HepG2 (cell line): ENCODE measurements at regions not wholly inside any gene's neighbourhood (a gene's known extent, or its start where the extent isn't known, plus 50 kb on each side); places are given as distances from the start of the nearest gene placed in this dataset.

Experiments used
- ATAC-seq: fragments of 200-7000 bp; cut with Tn5 transposase; 3 replicates; pipeline ENCODE4 v1.9.1; 2020; ENCODE audit warnings: mild to moderate bottlenecking, moderate library complexity
- BruUV-seq: library from RNA; stranded (reverse); fragments of 400-500 nt; replicated peaks from 2 replicates; lab custom pipeline; 2021; lab: Mats Ljungman, UMichigan
- CTCF ChIA-PET: fragments of 300-600 bp; formaldehyde crosslinking; extraction: SDS; loops from one replicate; lab custom pipeline; 2021; ENCODE audit warnings: low total read pairs, inconsistent platforms, low intra/inter-chr PET ratio; lab: Yijun Ruan, JAX
- POLR2A ChIA-PET: fragments of 350-600 bp; sonication (Branson Sonifier 250); formaldehyde crosslinking; loops from one replicate; lab custom pipeline; 2020; ENCODE audit warnings: antibody characterized with exemption, inconsistent platforms; lab: Yijun Ruan, JAX
- DNase-seq: peaks from one replicate; pipeline ENCODE4 v3.0.0-alpha.2; 2015; ENCODE audit warnings: low spot score
- FAIRE-seq: peaks from 3 replicates; lab custom pipeline; 2011; peaks lifted over from hg19 to GRCh38; lab: Jason Lieb, UNC
- H2AFZ ChIP-seq: one replicate; pipeline ENCODE4 v1.6.1; 2011; ENCODE audit warnings: low read length, inconsistent platforms
- H3K27ac ChIP-seq: fragments of 300-600 bp; 3 replicates; pipeline ENCODE4 v1.8.0; 2011; ENCODE audit warnings: mixed run types, mild to moderate bottlenecking, mixed read lengths, low read length, inconsistent platforms; ENCODE audit not compliant: insufficient read depth; ENCODE audit errors: extremely low read length
- H3K27me3 ChIP-seq, 2 experiments: fragments of 200-600 bp in 1 of 2; 2 replicates in 1 of 2; 3 replicates in 1 of 2; pipeline versions ENCODE4 v1.6.0 to v1.8.0; 2011; ENCODE audit warnings: low read length in 2 of 2, mild to moderate bottlenecking in 2 of 2, moderate library complexity in 2 of 2, inconsistent platforms in 1 of 2; ENCODE audit not compliant: insufficient read depth in 2 of 2, control insufficient read depth in 1 of 2
- H3K36me3 ChIP-seq, 2 experiments: fragments of 200-600 bp in 1 of 2; replicated peaks in 1 of 2; 2 replicates in 1 of 2; 3 replicates in 1 of 2; pipeline versions ENCODE4 v1.5.1 to v1.8.0; 2011; ENCODE audit warnings: low read length in 2 of 2, inconsistent platforms in 1 of 2; ENCODE audit not compliant: insufficient read depth in 2 of 2, control insufficient read depth in 1 of 2
- H3K4me1 ChIP-seq: 2 replicates; pipeline ENCODE4 v1.5.1; 2012; ENCODE audit warnings: low read length, inconsistent platforms; ENCODE audit not compliant: insufficient read depth
- H3K4me2 ChIP-seq: 2 replicates; pipeline ENCODE4 v1.6.0; 2011; ENCODE audit warnings: low read depth, low read length, inconsistent platforms
- H3K4me3 ChIP-seq, 3 experiments: fragments of 200-600 bp in 1 of 3; sonication (generic), shearing (Covaris generic) in 1 of 3; replicated peaks in 1 of 3; 2 replicates each; pipeline ENCODE4 v1.5.1; 2011 to 2016; ENCODE audit warnings: low read length in 3 of 3, inconsistent platforms in 2 of 3, low read depth in 2 of 3, mild to moderate bottlenecking in 2 of 3, control low read depth in 1 of 3, mixed read lengths in 1 of 3; ENCODE audit not compliant: insufficient read depth in 1 of 3
- H3K79me2 ChIP-seq: one replicate; pipeline ENCODE4 v1.6.1; 2011; ENCODE audit warnings: low read length, inconsistent platforms; ENCODE audit not compliant: insufficient read depth
- H3K9ac ChIP-seq: 2 replicates; pipeline ENCODE4 v1.6.0; 2011; ENCODE audit warnings: mild to moderate bottlenecking, low read depth, low read length, inconsistent platforms; ENCODE audit not compliant: insufficient read depth
- H3K9me3 ChIP-seq: 2 replicates; pipeline ENCODE4 v1.5.1; 2012; ENCODE audit warnings: mild to moderate bottlenecking, low read length
- H4K20me1 ChIP-seq: 2 replicates; pipeline ENCODE4 v1.6.0; 2011; ENCODE audit warnings: inconsistent platforms, mild to moderate bottlenecking, low read length, moderate library complexity; ENCODE audit not compliant: insufficient read depth
- GATAD1 ChIP-seq: IDR thresholded peaks from 2 replicates; pipeline ENCODE4 v1.6.1; 2016; ENCODE audit warnings: missing genetic modification reagents, missing compliant biosample characterization
- HMGA1 ChIP-seq: sonication (generic); formaldehyde crosslinking; conservative IDR thresholded peaks from 2 replicates; pipeline ENCODE4 v1.4.0; 2020; ENCODE audit warnings: missing genetic modification reagents
- MAFF ChIP-seq: IDR thresholded peaks from 2 replicates; pipeline ENCODE4 v1.6.1; 2011; ENCODE audit warnings: low read depth, low read length, improper control_type of control experiment
- MZF1 ChIP-seq: sonication (generic); formaldehyde crosslinking; IDR thresholded peaks from 2 replicates; pipeline ENCODE4 v1.8.1; 2023; ENCODE audit warnings: mild to moderate bottlenecking, missing genetic modification reagents, borderline replicate concordance
- NBN ChIP-seq: fragments of 450-650 bp; conservative IDR thresholded peaks from 2 replicates; pipeline ENCODE4 v1.6.1; 2017
- NR3C1 ChIP-seq: sonication (generic); formaldehyde crosslinking; IDR thresholded peaks from 2 replicates; pipeline ENCODE4 v1.4.0; 2020; ENCODE audit warnings: missing genetic modification reagents
- SATB2 ChIP-seq: sonication (generic); formaldehyde crosslinking; IDR thresholded peaks from 2 replicates; pipeline ENCODE4 v1.5.0; 2020; ENCODE audit warnings: missing genetic modification reagents
- SOX5 ChIP-seq: IDR thresholded peaks from 2 replicates; pipeline ENCODE4 v1.6.1; 2016; ENCODE audit warnings: borderline replicate concordance
- SP1 ChIP-seq, 2 experiments: fragments of 450-650 bp in 1 of 2; sonication (generic) in 1 of 2; formaldehyde crosslinking in 1 of 2; IDR thresholded peaks; 2 replicates each; pipeline versions ENCODE4 v1.4.0 to v1.6.1; 2016 to 2020; ENCODE audit warnings: missing genetic modification reagents in 1 of 2
- TGIF2 ChIP-seq: IDR thresholded peaks from 2 replicates; pipeline ENCODE4 v1.6.1; 2016; ENCODE audit warnings: control low read depth, missing compliant biosample characterization
- ZNF180 ChIP-seq: sonication (generic); formaldehyde crosslinking; IDR thresholded peaks from 2 replicates; pipeline ENCODE4 v1.4.0; 2020; ENCODE audit warnings: low read depth, missing genetic modification reagents, borderline replicate concordance
- ZNF33B ChIP-seq: sonication (generic); formaldehyde crosslinking; IDR thresholded peaks from 2 replicates; pipeline ENCODE4 v1.5.1; 2020; ENCODE audit warnings: mild to moderate bottlenecking, missing genetic modification reagents
- ZNF460 ChIP-seq: sonication (generic); formaldehyde crosslinking; IDR thresholded peaks from 2 replicates; pipeline ENCODE4 v1.5.1; 2020; ENCODE audit warnings: missing genetic modification reagents, mild to moderate bottlenecking, borderline replicate concordance
- WGBS: methylation state at CpG from one replicate; pipeline ENCODE4 v1.1.6; 2017; ENCODE audit warnings: low lambda C conversion rate; 5-methylcytosine and 5-hydroxymethylcytosine counted together
- in situ Hi-C: cut with HindIII; loops from 2 replicates; pipeline ENCODE4 v1.10.0; 2017; ENCODE audit warnings: low pct_unique_long_range_greater_than_20kb; ENCODE audit not compliant: extremely low pct_ligation_motif_present
- intact Hi-C: fragments of 100-400 bp; cut with micrococcal nuclease; formaldehyde crosslinking; loops from one replicate; pipeline ENCODE4 v1.10.0; 2022; ENCODE audit not compliant: unreplicated experiment
- TF ChIP-seq, protein P1 (sequence below): sonication (generic); formaldehyde crosslinking; IDR thresholded peaks from 2 replicates; pipeline ENCODE4 v1.5.1; 2020; ENCODE audit warnings: missing genetic modification reagents, mild to moderate bottlenecking, borderline replicate concordance
- TF ChIP-seq, protein P2 (sequence below): sonication (generic); formaldehyde crosslinking; IDR thresholded peaks from 2 replicates; pipeline ENCODE4 v1.4.0; 2020; ENCODE audit warnings: missing genetic modification reagents
- TF ChIP-seq, protein P3 (sequence below): sonication (generic); formaldehyde crosslinking; IDR thresholded peaks from 2 replicates; pipeline ENCODE4 v1.4.0; 2020; ENCODE audit warnings: missing genetic modification reagents, borderline replicate concordance
- TF ChIP-seq, protein P4 (sequence below): sonication (generic); formaldehyde crosslinking; conservative IDR thresholded peaks from 2 replicates; pipeline ENCODE4 v1.4.0; 2020; ENCODE audit warnings: missing genetic modification reagents

DNA sequence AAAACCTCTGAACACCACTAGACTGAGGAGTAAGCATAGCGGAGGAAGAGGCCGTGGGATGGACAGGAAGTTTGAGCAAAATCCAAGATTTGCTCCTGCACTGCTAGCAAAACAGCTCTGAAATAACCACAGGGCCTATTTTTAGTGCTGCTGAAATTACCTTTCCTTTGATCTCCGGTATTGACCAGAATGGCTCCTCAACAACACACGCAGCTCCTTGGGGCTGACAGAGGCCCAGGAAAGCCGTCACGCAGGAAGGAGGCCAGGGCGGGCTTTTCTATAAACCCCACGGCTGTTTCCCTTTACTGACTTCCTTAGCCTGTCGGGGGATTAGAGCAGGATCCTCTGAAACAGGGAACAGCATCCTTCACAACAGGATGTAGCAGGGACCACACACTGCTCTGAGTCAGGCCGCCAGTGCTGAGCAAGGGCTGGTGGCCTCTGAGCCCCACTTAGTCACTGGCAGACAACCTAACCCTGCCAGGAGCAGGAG is 80.8 kb upstream of the LCLAT1 start:
- DNase-seq (no peak), ATAC-seq (no peak), FAIRE-seq (no peak)
- in situ Hi-C loops (no loop called here), intact Hi-C loops (no loop called here)
- H3K27me3 ChIP-seq = peaks cover 2 to 41% of the 10 kb centered on the region in 2 experiments; a peak in 4 of 5 replicates
- no peak overlapping the region for H2AFZ ChIP-seq
- no peaks in the 10 kb centered on the region for H3K36me3 ChIP-seq
- H3K9ac ChIP-seq = no peak overlapping the region
- 43% methylated on average over 8 of the region's 10 CpGs for WGBS
- H3K4me3 ChIP-seq = no peak overlapping the region
- H3K4me2 ChIP-seq = no peak overlapping the region
- ChIA-PET POLR2A (no interaction called here), CTCF (no interaction called here)
- no peaks in the 10 kb centered on the region for H3K4me1 ChIP-seq
- no peak overlapping the region for H3K27ac ChIP-seq
- H4K20me1 ChIP-seq = no peaks in the 10 kb centered on the region
- no peaks in the 10 kb centered on the region for H3K79me2 ChIP-seq
- no TSS peak for BruUV-seq
- TF ChIP-seq SOX5 (CRISPR knock-in tag) (no peak), NBN (no peak), HMGA1 (CRISPR knock-in tag) (no peak), SP1 (IDR thresholded peaks at IDR 0.05) (no peak), SP1 (CRISPR knock-in tag; IDR thresholded peaks at IDR 0.05) (no peak), TGIF2 (no peak), MAFF (no peak), SATB2 (no peak), ZNF460 (CRISPR knock-in tag) (no peak), MZF1 (CRISPR knock-in tag) (no peak), ZNF180 (CRISPR knock-in tag) (no peak), GATAD1 (CRISPR knock-in tag) (no peak), ZNF33B (no peak), NR3C1 (CRISPR knock-in tag) (no peak)
- TF ChIP-seq, protein P1, sequence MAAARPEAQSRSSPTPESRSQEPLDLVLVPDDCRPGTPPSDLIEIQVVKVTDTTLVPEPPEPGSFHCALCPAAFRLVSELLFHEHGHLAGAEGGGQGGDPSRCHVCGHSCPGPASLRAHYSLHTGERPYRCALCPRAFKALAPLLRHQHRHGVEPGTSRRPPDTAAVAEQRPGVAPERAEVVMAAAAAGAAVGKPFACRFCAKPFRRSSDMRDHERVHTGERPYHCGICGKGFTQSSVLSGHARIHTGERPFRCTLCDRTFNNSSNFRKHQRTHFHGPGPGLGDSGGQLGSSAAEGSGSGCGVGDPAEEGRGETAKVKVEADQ (CRISPR knock-in tag) = no peak
- TF ChIP-seq, protein P2, sequence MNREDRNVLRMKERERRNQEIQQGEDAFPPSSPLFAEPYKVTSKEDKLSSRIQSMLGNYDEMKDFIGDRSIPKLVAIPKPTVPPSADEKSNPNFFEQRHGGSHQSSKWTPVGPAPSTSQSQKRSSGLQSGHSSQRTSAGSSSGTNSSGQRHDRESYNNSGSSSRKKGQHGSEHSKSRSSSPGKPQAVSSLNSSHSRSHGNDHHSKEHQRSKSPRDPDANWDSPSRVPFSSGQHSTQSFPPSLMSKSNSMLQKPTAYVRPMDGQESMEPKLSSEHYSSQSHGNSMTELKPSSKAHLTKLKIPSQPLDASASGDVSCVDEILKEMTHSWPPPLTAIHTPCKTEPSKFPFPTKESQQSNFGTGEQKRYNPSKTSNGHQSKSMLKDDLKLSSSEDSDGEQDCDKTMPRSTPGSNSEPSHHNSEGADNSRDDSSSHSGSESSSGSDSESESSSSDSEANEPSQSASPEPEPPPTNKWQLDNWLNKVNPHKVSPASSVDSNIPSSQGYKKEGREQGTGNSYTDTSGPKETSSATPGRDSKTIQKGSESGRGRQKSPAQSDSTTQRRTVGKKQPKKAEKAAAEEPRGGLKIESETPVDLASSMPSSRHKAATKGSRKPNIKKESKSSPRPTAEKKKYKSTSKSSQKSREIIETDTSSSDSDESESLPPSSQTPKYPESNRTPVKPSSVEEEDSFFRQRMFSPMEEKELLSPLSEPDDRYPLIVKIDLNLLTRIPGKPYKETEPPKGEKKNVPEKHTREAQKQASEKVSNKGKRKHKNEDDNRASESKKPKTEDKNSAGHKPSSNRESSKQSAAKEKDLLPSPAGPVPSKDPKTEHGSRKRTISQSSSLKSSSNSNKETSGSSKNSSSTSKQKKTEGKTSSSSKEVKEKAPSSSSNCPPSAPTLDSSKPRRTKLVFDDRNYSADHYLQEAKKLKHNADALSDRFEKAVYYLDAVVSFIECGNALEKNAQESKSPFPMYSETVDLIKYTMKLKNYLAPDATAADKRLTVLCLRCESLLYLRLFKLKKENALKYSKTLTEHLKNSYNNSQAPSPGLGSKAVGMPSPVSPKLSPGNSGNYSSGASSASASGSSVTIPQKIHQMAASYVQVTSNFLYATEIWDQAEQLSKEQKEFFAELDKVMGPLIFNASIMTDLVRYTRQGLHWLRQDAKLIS (CRISPR knock-in tag) = no peak
- TF ChIP-seq, protein P3, sequence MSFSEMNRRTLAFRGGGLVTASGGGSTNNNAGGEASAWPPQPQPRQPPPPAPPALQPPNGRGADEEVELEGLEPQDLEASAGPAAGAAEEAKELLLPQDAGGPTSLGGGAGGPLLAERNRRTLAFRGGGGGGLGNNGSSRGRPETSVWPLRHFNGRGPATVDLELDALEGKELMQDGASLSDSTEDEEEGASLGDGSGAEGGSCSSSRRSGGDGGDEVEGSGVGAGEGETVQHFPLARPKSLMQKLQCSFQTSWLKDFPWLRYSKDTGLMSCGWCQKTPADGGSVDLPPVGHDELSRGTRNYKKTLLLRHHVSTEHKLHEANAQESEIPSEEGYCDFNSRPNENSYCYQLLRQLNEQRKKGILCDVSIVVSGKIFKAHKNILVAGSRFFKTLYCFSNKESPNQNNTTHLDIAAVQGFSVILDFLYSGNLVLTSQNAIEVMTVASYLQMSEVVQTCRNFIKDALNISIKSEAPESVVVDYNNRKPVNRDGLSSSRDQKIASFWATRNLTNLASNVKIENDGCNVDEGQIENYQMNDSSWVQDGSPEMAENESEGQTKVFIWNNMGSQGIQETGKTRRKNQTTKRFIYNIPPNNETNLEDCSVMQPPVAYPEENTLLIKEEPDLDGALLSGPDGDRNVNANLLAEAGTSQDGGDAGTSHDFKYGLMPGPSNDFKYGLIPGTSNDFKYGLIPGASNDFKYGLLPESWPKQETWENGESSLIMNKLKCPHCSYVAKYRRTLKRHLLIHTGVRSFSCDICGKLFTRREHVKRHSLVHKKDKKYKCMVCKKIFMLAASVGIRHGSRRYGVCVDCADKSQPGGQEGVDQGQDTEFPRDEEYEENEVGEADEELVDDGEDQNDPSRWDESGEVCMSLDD = no peak
- TF ChIP-seq, protein P4, sequence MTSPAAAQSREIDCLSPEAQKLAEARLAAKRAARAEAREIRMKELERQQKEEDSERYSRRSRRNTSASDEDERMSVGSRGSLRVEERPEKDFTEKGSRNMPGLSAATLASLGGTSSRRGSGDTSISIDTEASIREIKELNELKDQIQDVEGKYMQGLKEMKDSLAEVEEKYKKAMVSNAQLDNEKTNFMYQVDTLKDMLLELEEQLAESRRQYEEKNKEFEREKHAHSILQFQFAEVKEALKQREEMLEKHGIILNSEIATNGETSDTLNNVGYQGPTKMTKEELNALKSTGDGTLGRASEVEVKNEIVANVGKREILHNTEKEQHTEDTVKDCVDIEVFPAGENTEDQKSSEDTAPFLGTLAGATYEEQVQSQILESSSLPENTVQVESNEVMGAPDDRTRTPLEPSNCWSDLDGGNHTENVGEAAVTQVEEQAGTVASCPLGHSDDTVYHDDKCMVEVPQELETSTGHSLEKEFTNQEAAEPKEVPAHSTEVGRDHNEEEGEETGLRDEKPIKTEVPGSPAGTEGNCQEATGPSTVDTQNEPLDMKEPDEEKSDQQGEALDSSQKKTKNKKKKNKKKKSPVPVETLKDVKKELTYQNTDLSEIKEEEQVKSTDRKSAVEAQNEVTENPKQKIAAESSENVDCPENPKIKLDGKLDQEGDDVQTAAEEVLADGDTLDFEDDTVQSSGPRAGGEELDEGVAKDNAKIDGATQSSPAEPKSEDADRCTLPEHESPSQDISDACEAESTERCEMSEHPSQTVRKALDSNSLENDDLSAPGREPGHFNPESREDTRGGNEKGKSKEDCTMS (CRISPR knock-in tag) = no peak
- H3K9me3 ChIP-seq = no peaks in the 10 kb centered on the region
